H1 (cell line): ENCODE measurements at regions not wholly inside any gene's neighbourhood (a gene's known extent, or its start where the extent isn't known, plus 50 kb on each side); places are given as distances from the start of the nearest gene placed in this dataset.

Source experiments
- CTCF ChIA-PET: fragments of 300-600 bp; sonication (Branson Sonifier 250); formaldehyde crosslinking; loops from one replicate; lab custom pipeline; 2021; ENCODE audit not compliant: partially characterized antibody; lab: Charles Lee
- POLR2A ChIA-PET: fragments of 300-600 bp; sonication (Branson Sonifier 250); formaldehyde crosslinking; loops from one replicate; lab custom pipeline; 2021; ENCODE audit warnings: inconsistent platforms; ENCODE audit not compliant: partially characterized antibody; lab: Charles Lee
- DNase-seq, 2 experiments: peaks; one replicate each; pipeline versions ENCODE4 v3.0.0 to v3.0.0-alpha.2; 2010 to 2022; ENCODE audit warnings: low spot score in 2 of 2, low read depth in 1 of 2, mixed read lengths in 1 of 2
- FAIRE-seq: peaks from 2 replicates; lab custom pipeline; 2011; peaks lifted over from hg19 to GRCh38; lab: Jason Lieb, UNC
- H2AFZ ChIP-seq: 2 replicates; pipeline ENCODE4 v1.8.1; 2012; ENCODE audit warnings: low read length, inconsistent platforms
- H2AK5ac ChIP-seq: 2 replicates; pipeline ENCODE4 v1.6.1; 2013; ENCODE audit warnings: low read depth, low read length
- H2BK120ac ChIP-seq: replicated peaks from 2 replicates; pipeline ENCODE3; 2013; ENCODE audit warnings: low read depth, low read length, inconsistent platforms
- H2BK12ac ChIP-seq: 2 replicates; pipeline ENCODE4 v1.6.1; 2013; ENCODE audit warnings: low read depth, low read length
- H2BK15ac ChIP-seq: 2 replicates; pipeline ENCODE4 v1.6.1; 2013; ENCODE audit warnings: low read length
- H2BK20ac ChIP-seq: 2 replicates; pipeline ENCODE4 v1.6.1; 2013; ENCODE audit warnings: low read length
- H2BK5ac ChIP-seq: 2 replicates; pipeline ENCODE4 v1.6.1; 2013; ENCODE audit warnings: low read depth, low read length
- H3K14ac ChIP-seq: 2 replicates; pipeline ENCODE4 v1.6.1; 2013; ENCODE audit warnings: inconsistent platforms; ENCODE audit not compliant: insufficient read length
- H3K18ac ChIP-seq: 2 replicates; pipeline ENCODE4 v1.6.1; 2013; ENCODE audit warnings: low read length; ENCODE audit errors: extremely low read depth
- H3K23ac ChIP-seq: 2 replicates; pipeline ENCODE4 v1.6.1; 2013; ENCODE audit warnings: inconsistent platforms; ENCODE audit not compliant: insufficient read length
- H3K23me2 ChIP-seq: 2 replicates; pipeline ENCODE4 v1.6.1; 2013; ENCODE audit warnings: low read depth, low read length
- H3K27ac ChIP-seq: 2 replicates; pipeline ENCODE4 v1.6.1; 2011; ENCODE audit warnings: low read depth, low read length, inconsistent platforms
- H3K27me3 ChIP-seq, 4 experiments: replicated peaks in 1 of 4; 1 replicate in 1 of 4; 2 replicates in 3 of 4; pipeline versions ENCODE4 v1.6.1 to v1.8.1; 2011 to 2013; ENCODE audit warnings: low read length in 3 of 4, mild to moderate bottlenecking in 3 of 4, inconsistent platforms in 2 of 4, mixed read lengths in 2 of 4, moderate library complexity in 1 of 4; ENCODE audit not compliant: control insufficient read depth in 3 of 4, insufficient read depth in 3 of 4; ENCODE audit errors: extremely low read depth in 1 of 4
- H3K36me3 ChIP-seq, 4 experiments: 2 replicates each; pipeline versions ENCODE4 v1.6.1 to v1.8.1; 2011 to 2013; ENCODE audit warnings: mild to moderate bottlenecking in 4 of 4, low read length in 3 of 4, moderate library complexity in 2 of 4, control low read depth in 1 of 4, inconsistent platforms in 1 of 4; ENCODE audit not compliant: insufficient read depth in 4 of 4, control insufficient read depth in 2 of 4
- H3K4ac ChIP-seq: replicated peaks from 2 replicates; pipeline ENCODE3; 2013; ENCODE audit warnings: low read length, low read depth, mixed read lengths, inconsistent platforms; ENCODE audit not compliant: insufficient read length
- H3K4me1 ChIP-seq, 4 experiments: replicated peaks in 1 of 4; 1 replicate in 1 of 4; 2 replicates in 3 of 4; pipeline versions ENCODE4 v1.6.1 to v1.8.1; 2011 to 2013; ENCODE audit warnings: low read length in 3 of 4, inconsistent platforms in 2 of 4, mixed read lengths in 1 of 4; ENCODE audit not compliant: insufficient read depth in 4 of 4, control insufficient read depth in 3 of 4
- H3K4me2 ChIP-seq, 2 experiments: 2 replicates each; pipeline versions ENCODE4 v1.6.1 to v1.8.1; 2011 to 2013; ENCODE audit warnings: low read depth in 2 of 2, low read length in 2 of 2, control low read depth in 1 of 2, inconsistent platforms in 1 of 2, mild to moderate bottlenecking in 1 of 2; ENCODE audit not compliant: insufficient read depth in 1 of 2
- H3K4me3 ChIP-seq, 4 experiments: fragments of 200-600, 300-600 bp in 1 of 4; sonication (generic), shearing (Covaris generic), sonication (Bioruptor Twin) in 1 of 4; 2 replicates each; pipeline versions ENCODE4 v1.5.1 to v1.8.1; 2011 to 2016; ENCODE audit warnings: low read length in 4 of 4, low read depth in 3 of 4, control low read depth in 2 of 4, inconsistent platforms in 2 of 4, mild to moderate bottlenecking in 2 of 4, mixed read lengths in 1 of 4, moderate library complexity in 1 of 4; ENCODE audit not compliant: insufficient read depth in 2 of 4; ENCODE audit errors: extremely low read depth in 1 of 4
- H3K56ac ChIP-seq: replicated peaks from 2 replicates; pipeline ENCODE3; 2013; ENCODE audit warnings: low read depth, mild to moderate bottlenecking, mixed read lengths, low read length, inconsistent platforms; ENCODE audit not compliant: insufficient read length
- H3K79me1 ChIP-seq: 2 replicates; pipeline ENCODE4 v1.6.1; 2013; ENCODE audit warnings: low read depth, low read length, control low read depth
- H3K79me2 ChIP-seq, 2 experiments: 2 replicates each; pipeline versions ENCODE4 v1.6.1 to v1.8.1; 2012 to 2013; ENCODE audit warnings: low read length in 2 of 2, mild to moderate bottlenecking in 2 of 2, inconsistent platforms in 1 of 2; ENCODE audit not compliant: insufficient read depth in 2 of 2, control insufficient read depth in 1 of 2
- H3K9ac ChIP-seq, 4 experiments: replicated peaks in 1 of 4; 1 replicate in 1 of 4; 2 replicates in 3 of 4; pipeline versions ENCODE4 v1.6.1 to v1.8.1; 2011 to 2013; ENCODE audit warnings: low read depth in 3 of 4, low read length in 3 of 4, control low read depth in 2 of 4, mild to moderate bottlenecking in 2 of 4, moderate library complexity in 2 of 4, inconsistent platforms in 1 of 4; ENCODE audit errors: extremely low read depth in 1 of 4
- H3K9me3 ChIP-seq, 2 experiments: 2 replicates each; pipeline versions ENCODE4 v1.6.1 to v1.8.1; 2012 to 2013; ENCODE audit warnings: mild to moderate bottlenecking in 2 of 2, moderate library complexity in 2 of 2, control low read depth in 1 of 2, inconsistent platforms in 1 of 2, low read depth in 1 of 2, low read length in 1 of 2, mixed read lengths in 1 of 2; ENCODE audit not compliant: insufficient read depth in 2 of 2
- H4K20me1 ChIP-seq, 2 experiments: replicated peaks in 1 of 2; 2 replicates each; pipeline versions ENCODE3 to v1.8.1; 2011 to 2013; ENCODE audit warnings: inconsistent platforms in 2 of 2, low read length in 2 of 2, mild to moderate bottlenecking in 1 of 2; ENCODE audit not compliant: insufficient read depth in 2 of 2, control insufficient read depth in 1 of 2
- H4K5ac ChIP-seq: 2 replicates; pipeline ENCODE4 v1.6.1; 2013; ENCODE audit warnings: low read length, low read depth, mixed read lengths, inconsistent platforms; ENCODE audit not compliant: insufficient read length
- H4K8ac ChIP-seq: 2 replicates; pipeline ENCODE4 v1.8.0; 2013; ENCODE audit warnings: mild to moderate bottlenecking, moderate library complexity, low read length, inconsistent platforms; ENCODE audit not compliant: insufficient read depth; ENCODE audit errors: extremely low read depth
- H4K91ac ChIP-seq: replicated peaks from 2 replicates; pipeline ENCODE3; 2013; ENCODE audit warnings: low read length, mixed read lengths, inconsistent platforms; ENCODE audit not compliant: insufficient read length
- CTCF ChIP-seq, 3 experiments: IDR thresholded peaks; 1 replicate in 2 of 3; 2 replicates in 1 of 3; pipeline versions ENCODE4 v1.5.1 to v1.6.1; 2011; ENCODE audit warnings: low read length in 3 of 3, mild to moderate bottlenecking in 3 of 3, inconsistent platforms in 2 of 3, low read depth in 1 of 3, moderate library complexity in 1 of 3; ENCODE audit not compliant: insufficient read depth in 1 of 3; ENCODE audit errors: control extremely low read depth in 1 of 3
- EZH2 ChIP-seq: fragments of 200-600 bp; sonication (generic); IDR thresholded peaks from 2 replicates; pipeline ENCODE4 v1.7.1; 2012; ENCODE audit warnings: low read depth, mild to moderate bottlenecking, moderate library complexity, low read length, inconsistent platforms; ENCODE audit not compliant: severe bottlenecking
- GABPA ChIP-seq: IDR thresholded peaks from 2 replicates; pipeline ENCODE4 v1.6.1; 2011; ENCODE audit warnings: mild to moderate bottlenecking, low read length, moderate library complexity, borderline replicate concordance; ENCODE audit not compliant: insufficient read depth
- RAD21 ChIP-seq, 2 experiments: IDR thresholded peaks in 1 of 2; conservative IDR thresholded peaks in 1 of 2; 2 replicates each; pipeline ENCODE4 v1.6.1; 2011; ENCODE audit warnings: low read depth in 2 of 2, low read length in 2 of 2, improper control_type of control experiment in 1 of 2, inconsistent platforms in 1 of 2, mild to moderate bottlenecking in 1 of 2, moderate library complexity in 1 of 2
- SIN3A ChIP-seq, 2 experiments: IDR thresholded peaks in 1 of 2; conservative IDR thresholded peaks in 1 of 2; 2 replicates each; pipeline ENCODE4 v1.6.1; 2011 to 2012; ENCODE audit warnings: low read length in 2 of 2, improper control_type of control experiment in 1 of 2, low read depth in 1 of 2, mild to moderate bottlenecking in 1 of 2
- TEAD4 ChIP-seq: IDR thresholded peaks from 2 replicates; pipeline ENCODE4 v1.6.1; 2012; ENCODE audit warnings: low read depth, low read length, inconsistent platforms, mixed read lengths
- WGBS, 2 experiments: shearing (Covaris generic) in 1 of 2; methylation state at CpG; one replicate each; pipeline versions ENCODE4 v1.1.6 to v1.1.7; 2013 to 2015; ENCODE audit warnings: low lambda C conversion rate in 2 of 2, mixed read lengths in 2 of 2, inconsistent platforms in 1 of 2, low coverage in 1 of 2, missing lambda C conversion rate in 1 of 2; ENCODE audit not compliant: insufficient replicate concordance in 2 of 2, insufficient coverage in 1 of 2, insufficient read length in 1 of 2; ENCODE audit errors: extremely low coverage in 1 of 2, missing lambda C conversion rate in 1 of 2; 5-methylcytosine and 5-hydroxymethylcytosine counted together

GRCh38 chr6:170480050-170480692, 72.9 kb downstream of the PSMB1 start:
- Histone ChIP-seq H4K8ac (no peak overlapping the region), H2BK120ac (no peak overlapping the region), H3K9ac (no peak overlapping the region), H2AFZ (no peak overlapping the region), H3K18ac (no peak overlapping the region)
- CTCF ChIA-PET = interaction anchor here (0.6 to 1.7 kb wide), 13 partner anchors 10 to 532 kb away, joined by 3 to 6 read pairs (median 3); no protein-coding TSS in a partner anchor
- TF ChIP-seq EZH2 (no peak), RAD21 (IDR thresholded peaks at IDR 0.05 in 1 of 2, conservative IDR thresholded peaks at IDR 0.05 in 1 of 2; ENCODE audit: low read depth in 2 of 2, low read length in 2 of 2) (peak; percentile 40 to 55; a peak in 3 of 4 replicates), SIN3A (conservative IDR thresholded peaks at IDR 0.05 in 1 of 2, IDR thresholded peaks at IDR 0.05 in 1 of 2; ENCODE audit: low read depth in 1 of 2, low read length in 2 of 2) (no peak), CTCF (IDR thresholded peaks at IDR 0.05; ENCODE audit: control extremely low read depth in 1 of 3, insufficient read depth in 1 of 3, low read depth in 1 of 3, low read length in 3 of 3) (peak; percentile 33 to 62 (median 42)), GABPA (peak; percentile 26; the same call in 1 of the 2 replicates), TEAD4 (peak; percentile 93)
- TF ChIP-seq, all 59 proteins: peak for 4
- Histone ChIP-seq H4K5ac (no peak overlapping the region), H3K9me3 (0 out of 4 replicates have a peak, but pooled peaks cover 0 to 3% of the 10 kb centered on the region in 2 experiments), H2BK5ac (no peak overlapping the region), H3K36me3 (no peaks in the 10 kb centered on the region), H4K91ac (no peak overlapping the region), H3K79me2 (no peaks in the 10 kb centered on the region), H3K79me1 (no peaks in the 10 kb centered on the region), H3K27ac (no peak overlapping the region), H3K4ac (no peak overlapping the region), H3K14ac (no peak overlapping the region), H3K4me3 (no peak overlapping the region), H3K23me2 (no peaks in the 10 kb centered on the region), H2BK20ac (no peak overlapping the region), H3K27me3 (no peaks in the 10 kb centered on the region; a peak in 1 of 7 replicates), H4K20me1 (no peaks in the 10 kb centered on the region), H3K4me1 (no peaks in the 10 kb centered on the region), H2AK5ac (no peak overlapping the region), H3K23ac (no peak overlapping the region), H3K56ac (no peak overlapping the region), H2BK12ac (no peak overlapping the region), H2BK15ac (no peak overlapping the region), H3K4me2 (no peak overlapping the region)
- peak; percentile 73 for FAIRE-seq
- 60% methylated on average over 6 of the region's 6 CpGs; no CpG with 5 or more reads in 1 of the 2 experiments for WGBS, 2 experiments
- POLR2A ChIA-PET = no interaction called here
- DNase-seq = peak in 1 of 2 experiments; percentile 2
